PFSK-1 (cell line): ENCODE measurements at regions not wholly inside any gene's neighbourhood (a gene's known extent, or its start where the extent isn't known, plus 50 kb on each side); places are given as distances from the start of the nearest gene placed in this dataset.

ENCODE experiments used
- POLR2AphosphoS5 ChIP-seq: IDR thresholded peaks from 2 replicates; pipeline ENCODE4 v1.6.1; 2012; ENCODE audit warnings: low read depth, mild to moderate bottlenecking, control low read depth, low read length, moderate library complexity
- REST ChIP-seq, 2 experiments: IDR thresholded peaks; 2 replicates each; pipeline versions ENCODE4 v1.6.1 to v1.8.0; 2011 to 2012; ENCODE audit warnings: low read depth in 2 of 2, low read length in 2 of 2, control low read depth in 1 of 2, inconsistent platforms in 1 of 2, mild to moderate bottlenecking in 1 of 2, moderate library complexity in 1 of 2; ENCODE audit not compliant: insufficient read depth in 1 of 2
- SIN3A ChIP-seq: IDR thresholded peaks from 2 replicates; pipeline ENCODE4 v1.6.1; 2012; ENCODE audit warnings: mild to moderate bottlenecking, low read length, moderate library complexity, borderline replicate concordance; ENCODE audit not compliant: insufficient read depth

DNA sequence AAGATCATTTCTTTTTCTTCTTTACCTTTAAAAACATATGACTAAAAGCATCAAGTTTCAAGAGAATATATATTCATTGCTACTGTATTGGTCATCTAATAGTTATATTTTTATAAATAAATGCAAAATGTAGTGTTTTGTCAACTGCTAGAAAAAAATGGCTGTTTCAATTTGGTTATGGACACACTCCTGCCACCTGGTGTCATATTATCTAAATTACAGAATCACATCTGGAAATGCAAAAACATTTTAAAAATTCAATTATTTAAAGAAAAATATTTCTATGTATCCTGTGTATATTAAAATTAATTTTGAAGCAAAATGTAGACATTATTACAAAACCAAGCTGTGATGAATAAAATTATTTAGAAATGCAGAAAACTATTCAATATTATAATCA lies 329.4 kb upstream of the PCDH18 start:
- TF ChIP-seq POLR2AphosphoS5 (no peak), REST (IDR thresholded peaks at IDR 0.05; ENCODE audit: insufficient read depth in 1 of 2, low read depth in 2 of 2, low read length in 2 of 2) (no peak), SIN3A (no peak)
